ENCODE measurements at regions not wholly inside any gene's neighbourhood (a gene's known extent, or its start where the extent isn't known, plus 50 kb on each side); places are given as distances from the start of the nearest gene placed in this dataset.
A peak's percentile ranks its signal among the peaks of the same experiment; 100 is the strongest.

GRCh38 chr2:37868866-37869265 is 56.2 kb upstream of the RMDN2 start:
- no peak for DNase-seq

GRCh38 chr2:37869304-37869703 is 55.8 kb upstream of the RMDN2 start:
- no peak for DNase-seq

- no peak for DNase-seq
Observed at GRCh38 chr2:37869771-37870170, 55.3 kb upstream of the RMDN2 start.

- DNase-seq = no peak
Observed at GRCh38 chr2:37870829-37871228, 54.3 kb upstream of the RMDN2 start.

- DNase-seq = no peak
Observed at GRCh38 chr2:37871456-37872191, 53.5 kb upstream of the RMDN2 start.

- no peak for DNase-seq
Observed at GRCh38 chr2:37872192-37872750, 52.8 kb upstream of the RMDN2 start.

- peak; percentile 69 for DNase-seq
Observed at GRCh38 chr2:37873229-37873628, 51.9 kb upstream of the RMDN2 start.

- DNase-seq = no peak
Observed at GRCh38 chr2:37873749-37874330, 51.2 kb upstream of the RMDN2 start.

- DNase-seq = no peak
Observed at GRCh38 chr2:37874470-37874869, 50.6 kb upstream of the RMDN2 start.
